Cardiac muscle cell (in vitro differentiated cells and primary cell): ENCODE measurements at regions not wholly inside any gene's neighbourhood (a gene's known extent, or its start where the extent isn't known, plus 50 kb on each side); places are given as distances from the start of the nearest gene placed in this dataset.

Experiments used
- DNase-seq, 2 donors: peaks; one replicate each; pipeline versions ENCODE4 v3.0.0 to v3.0.0-alpha.2; 2010 to 2017; ENCODE audit warnings: low read depth in 1 of 2, low spot score in 1 of 2
- H3K27ac ChIP-seq: fragments of 200-600 bp; sonication (generic); 2 replicates; pipeline ENCODE4 v1.5.1; 2016
- H3K27me3 ChIP-seq: fragments of 200-600 bp; sonication (generic); 2 replicates; pipeline ENCODE4 v1.6.0; 2016; ENCODE audit warnings: control low read depth
- H3K36me3 ChIP-seq: fragments of 200-600 bp; sonication (generic); 2 replicates; pipeline ENCODE4 v1.5.1; 2016; ENCODE audit warnings: control low read depth
- H3K4me1 ChIP-seq: fragments of 200-600 bp; sonication (generic); 2 replicates; pipeline ENCODE4 v1.8.1; 2017; ENCODE audit warnings: low read depth, mild to moderate bottlenecking, mixed run types
- H3K4me3 ChIP-seq: fragments of 200-600 bp; sonication (generic); 2 replicates; pipeline ENCODE4 v1.5.1; 2016; ENCODE audit warnings: mild to moderate bottlenecking
- H3K9me3 ChIP-seq: fragments of 200-600 bp; sonication (generic); 2 replicates; pipeline ENCODE4 v1.5.1; 2017; ENCODE audit warnings: low read depth, mild to moderate bottlenecking, control low read depth
- CTCF ChIP-seq: IDR thresholded peaks from 2 replicates; pipeline ENCODE4 v1.5.1; 2012; ENCODE audit warnings: low read depth, mild to moderate bottlenecking, low read length

GRCh38 chr10:29099415-29099814 is 189.5 kb upstream of the LYZL1 start:
- Histone ChIP-seq H3K27me3 (no peaks in the 10 kb centered on the region), H3K9me3 (no peaks in the 10 kb centered on the region), H3K4me1 (peaks cover 16% of the 10 kb centered on the region), H3K4me3 (no peak overlapping the region), H3K36me3 (no peaks in the 10 kb centered on the region), H3K27ac (no peak overlapping the region)
- TF ChIP-seq CTCF, result no peak
- no peak for DNase-seq

- Histone ChIP-seq H3K27ac (peak overlapping the region; percentile 53), H3K9me3 (no peaks in the 10 kb centered on the region), H3K4me3 (no peak overlapping the region), H3K27me3 (no peaks in the 10 kb centered on the region), H3K36me3 (no peaks in the 10 kb centered on the region), H3K4me1 (peaks cover 27% of the 10 kb centered on the region)
- no peak for DNase-seq
- TF ChIP-seq CTCF, result no peak
Observed at GRCh38 chr10:29100505-29100904, 188.4 kb upstream of the LYZL1 start.

- TF ChIP-seq CTCF, result no peak
- Histone ChIP-seq H3K27me3 (no peaks in the 10 kb centered on the region), H3K4me3 (no peak overlapping the region), H3K27ac (peak overlapping the region; percentile 53), H3K4me1 (peaks cover 37% of the 10 kb centered on the region), H3K9me3 (no peaks in the 10 kb centered on the region), H3K36me3 (no peaks in the 10 kb centered on the region)
- peak in 1 of 2 donors; percentile 30 for DNase-seq
Observed at GRCh38 chr10:29102233-29102632, 186.6 kb upstream of the LYZL1 start.

- DNase-seq, result no peak
- peaks cover 37% of the 10 kb centered on the region for H3K4me1 ChIP-seq
- TF ChIP-seq CTCF, result no peak
- H3K27me3 ChIP-seq, result no peaks in the 10 kb centered on the region
- no peaks in the 10 kb centered on the region for H3K36me3 ChIP-seq
- H3K9me3 ChIP-seq, result no peaks in the 10 kb centered on the region
- H3K4me3 ChIP-seq, result no peak overlapping the region
- H3K27ac ChIP-seq, result peak overlapping the region; percentile 53
Observed at GRCh38 chr10:29102636-29103035, 186.2 kb upstream of the LYZL1 start.

- H3K9me3 ChIP-seq, result no peaks in the 10 kb centered on the region
- peak overlapping the region; percentile 64 for H3K27ac ChIP-seq
- DNase-seq, result no peak
- no peak for TF ChIP-seq CTCF
- H3K36me3 ChIP-seq, result no peaks in the 10 kb centered on the region
- no peaks in the 10 kb centered on the region for H3K27me3 ChIP-seq
- H3K4me1 ChIP-seq, result peaks cover 59% of the 10 kb centered on the region
- H3K4me3 ChIP-seq, result no peak overlapping the region
Observed at GRCh38 chr10:29104661-29105399, 184.0 kb upstream of the LYZL1 start.
